H9 (cell line): ENCODE measurements at regions not wholly inside any gene's neighbourhood (a gene's known extent, or its start where the extent isn't known, plus 50 kb on each side); places are given as distances from the start of the nearest gene placed in this dataset.

Experiments
- DNase-seq: peaks from one replicate; pipeline ENCODE4 v3.0.0-alpha.2; 2017
- H2AFZ ChIP-seq: one replicate; pipeline ENCODE4 v1.6.1; 2013; ENCODE audit warnings: mild to moderate bottlenecking, low read length, control low read depth, moderate library complexity
- H2AK5ac ChIP-seq: 2 replicates; pipeline ENCODE4 v1.6.1; 2013; ENCODE audit warnings: low read length, control low read depth, mixed read lengths; ENCODE audit not compliant: insufficient read length
- H2BK120ac ChIP-seq: one replicate; pipeline ENCODE4 v1.6.1; 2013; ENCODE audit warnings: low read depth, mild to moderate bottlenecking, low read length, control low read depth, inconsistent platforms; ENCODE audit not compliant: poor library complexity, severe bottlenecking
- H2BK12ac ChIP-seq: 2 replicates; pipeline ENCODE4 v1.6.1; 2013; ENCODE audit warnings: low read length, control low read depth, mixed read lengths, low read depth; ENCODE audit not compliant: insufficient read length
- H2BK15ac ChIP-seq: 2 replicates; pipeline ENCODE4 v1.6.1; 2013; ENCODE audit warnings: low read depth, low read length, control low read depth
- H2BK20ac ChIP-seq: one replicate; pipeline ENCODE4 v1.6.1; 2013; ENCODE audit warnings: low read depth, mild to moderate bottlenecking, low read length, control low read depth, inconsistent platforms; ENCODE audit not compliant: poor library complexity, severe bottlenecking
- H2BK5ac ChIP-seq: 2 replicates; pipeline ENCODE4 v1.6.1; 2013; ENCODE audit warnings: low read length, control low read depth, mixed read lengths; ENCODE audit not compliant: insufficient read length
- H3K14ac ChIP-seq: 2 replicates; pipeline ENCODE4 v1.6.1; 2013; ENCODE audit warnings: low read length, control low read depth; ENCODE audit not compliant: insufficient read depth
- H3K18ac ChIP-seq: 2 replicates; pipeline ENCODE4 v1.6.1; 2013; ENCODE audit warnings: low read depth, mild to moderate bottlenecking, mixed read lengths, low read length, control low read depth; ENCODE audit not compliant: insufficient read length
- H3K23ac ChIP-seq: 2 replicates; pipeline ENCODE4 v1.6.1; 2013; ENCODE audit warnings: low read length, control low read depth, mixed read lengths, low read depth; ENCODE audit not compliant: insufficient read length
- H3K23me2 ChIP-seq: 2 replicates; pipeline ENCODE4 v1.6.1; 2013; ENCODE audit warnings: low read depth, mild to moderate bottlenecking, mixed read lengths, low read length, control low read depth; ENCODE audit not compliant: insufficient read length, poor library complexity, severe bottlenecking
- H3K27ac ChIP-seq: 2 replicates; pipeline ENCODE4 v1.5.1; 2013; ENCODE audit warnings: low read length, control low read depth, mixed read lengths, low read depth; ENCODE audit not compliant: insufficient read length
- H3K27me3 ChIP-seq: 2 replicates; pipeline ENCODE4 v1.6.1; 2013; ENCODE audit warnings: low read length, control low read depth, inconsistent platforms; ENCODE audit not compliant: insufficient read depth
- H3K4ac ChIP-seq: 2 replicates; pipeline ENCODE4 v1.6.1; 2013; ENCODE audit warnings: low read depth, mild to moderate bottlenecking, control low read depth, inconsistent platforms, low read length, moderate library complexity
- H3K4me1 ChIP-seq: 2 replicates; pipeline ENCODE4 v1.6.1; 2013; ENCODE audit warnings: low read length, control low read depth, inconsistent platforms; ENCODE audit not compliant: insufficient read depth
- H3K4me2 ChIP-seq: 2 replicates; pipeline ENCODE4 v1.6.1; 2013; ENCODE audit warnings: low read length, control low read depth, mixed read lengths; ENCODE audit not compliant: insufficient read length, insufficient read depth
- H3K56ac ChIP-seq: 2 replicates; pipeline ENCODE4 v1.6.1; 2013; ENCODE audit warnings: low read depth, mild to moderate bottlenecking, mixed read lengths, low read length, control low read depth; ENCODE audit not compliant: insufficient read length
- H3K79me1 ChIP-seq: 2 replicates; pipeline ENCODE4 v1.6.1; 2013; ENCODE audit warnings: low read depth, mild to moderate bottlenecking, moderate library complexity, low read length, control low read depth, inconsistent platforms; ENCODE audit not compliant: insufficient read depth, poor library complexity, severe bottlenecking
- H3K79me2 ChIP-seq: 2 replicates; pipeline ENCODE4 v1.6.1; 2013; ENCODE audit warnings: low read length, control low read depth, inconsistent platforms; ENCODE audit not compliant: insufficient read depth
- H3K9ac ChIP-seq: 2 replicates; pipeline ENCODE4 v1.6.1; 2013; ENCODE audit warnings: low read length, control low read depth, mixed read lengths; ENCODE audit not compliant: insufficient read length; ENCODE audit errors: extremely low read depth
- H3K9me3 ChIP-seq: one replicate; pipeline ENCODE4 v1.6.1; 2013; ENCODE audit warnings: low read depth, low read length, inconsistent platforms; ENCODE audit not compliant: control insufficient read depth
- H3T11ph ChIP-seq: one replicate; pipeline ENCODE4 v1.6.1; 2013; ENCODE audit warnings: mild to moderate bottlenecking, low read length, control low read depth, inconsistent platforms
- H4K20me1 ChIP-seq: one replicate; pipeline ENCODE4 v1.6.1; 2013; ENCODE audit not compliant: control insufficient read depth, insufficient read length, insufficient read depth
- H4K5ac ChIP-seq: 2 replicates; pipeline ENCODE4 v1.6.1; 2013; ENCODE audit warnings: low read depth, mild to moderate bottlenecking, mixed read lengths, low read length, control low read depth; ENCODE audit not compliant: insufficient read length
- H4K8ac ChIP-seq: replicated peaks from 2 replicates; pipeline ENCODE4 v1.6.1; 2013; ENCODE audit warnings: low read length, control low read depth, mixed read lengths, low read depth; ENCODE audit not compliant: insufficient read length
- H4K91ac ChIP-seq: 2 replicates; pipeline ENCODE4 v1.6.1; 2013; ENCODE audit warnings: low read depth, mild to moderate bottlenecking, moderate library complexity, mixed read lengths, low read length, control low read depth; ENCODE audit not compliant: insufficient read length
- H3K27ac Mint-ChIP-seq, 3 experiments: 2 replicates in 2 of 3; 3 replicates in 1 of 3; pipeline ENCODE4 v1.8.0; 2020 to 2021; ENCODE audit warnings: mixed read lengths in 3 of 3, mild to moderate bottlenecking in 1 of 3, moderate library complexity in 1 of 3
- H3K27me3 Mint-ChIP-seq: 2 replicates; pipeline ENCODE4 v1.8.0; 2021; ENCODE audit warnings: low read depth, mild to moderate bottlenecking, moderate library complexity, mixed read lengths
- H3K36me3 Mint-ChIP-seq, 3 experiments: 2 replicates in 2 of 3; 3 replicates in 1 of 3; pipeline ENCODE4 v1.8.0; 2020 to 2021; ENCODE audit warnings: low read depth in 3 of 3, mixed read lengths in 3 of 3; ENCODE audit not compliant: insufficient read depth in 1 of 3
- H3K4me1 Mint-ChIP-seq, 2 experiments: 2 replicates each; pipeline ENCODE4 v1.8.0; 2020; ENCODE audit warnings: mixed read lengths in 2 of 2
- H3K4me3 Mint-ChIP-seq, 2 experiments: 2 replicates in 1 of 2; 3 replicates in 1 of 2; pipeline ENCODE4 v1.8.0; 2020 to 2021; ENCODE audit warnings: mild to moderate bottlenecking in 2 of 2, mixed read lengths in 2 of 2, moderate library complexity in 1 of 2
- H3K9me3 Mint-ChIP-seq, 2 experiments: 2 replicates in 1 of 2; 3 replicates in 1 of 2; pipeline ENCODE4 v1.8.0; 2020; ENCODE audit warnings: mild to moderate bottlenecking in 2 of 2, mixed read lengths in 2 of 2, moderate library complexity in 1 of 2
- CTCF ChIP-seq: fragments of 200-600 bp; sonication (generic); conservative IDR thresholded peaks from 3 replicates; pipeline ENCODE4 v1.8.0; 2021; ENCODE audit warnings: antibody characterized with exemption, mild to moderate bottlenecking
- WGBS: extraction: QIAGEN DNeasy Blood & Tissue Kit; methylation state at CpG from one replicate; pipeline ENCODE4 v1.1.7; 2013; ENCODE audit warnings: missing lambda C conversion rate, low lambda C conversion rate, mixed read lengths; ENCODE audit not compliant: insufficient read length; ENCODE audit errors: extremely low coverage; 5-methylcytosine and 5-hydroxymethylcytosine counted together

GRCh38 chr16:31694461-31694860 lies 166.8 kb downstream of the AHSP start:
- H3K36me3 Mint-ChIP-seq, result no peaks in the 10 kb centered on the region
- H3K4me1 ChIP-seq, result no peaks in the 10 kb centered on the region
- no peaks in the 10 kb centered on the region for H4K20me1 ChIP-seq

More at GRCh38 chr16:31694461-31694860, 166.8 kb downstream of the AHSP start:
- H3K27ac ChIP-seq, result no peak overlapping the region
- H2BK12ac ChIP-seq, result no peak overlapping the region
- H3K4me1 Mint-ChIP-seq, result no peaks in the 10 kb centered on the region
- no peak overlapping the region for H2BK120ac ChIP-seq
- no peak overlapping the region for H3K4me3 Mint-ChIP-seq
- H3K79me2 ChIP-seq, result no peaks in the 10 kb centered on the region
- H3K9ac ChIP-seq, result no peak overlapping the region
- H4K91ac ChIP-seq, result no peak overlapping the region
- H3T11ph ChIP-seq, result no peak overlapping the region
- H2BK5ac ChIP-seq, result no peak overlapping the region
- TF ChIP-seq CTCF, result no peak
- H2BK15ac ChIP-seq, result no peak overlapping the region
- peaks cover 19 to 21% of the 10 kb centered on the region in 2 experiments for H3K9me3 Mint-ChIP-seq
- H3K18ac ChIP-seq, result no peak overlapping the region
- no peak overlapping the region for H2AK5ac ChIP-seq
- no peak overlapping the region for H3K27ac Mint-ChIP-seq
- H3K14ac ChIP-seq, result no peak overlapping the region
- H2AFZ ChIP-seq, result no peak overlapping the region
- H3K4ac ChIP-seq, result no peak overlapping the region
- peaks cover 11% of the 10 kb centered on the region for H3K27me3 Mint-ChIP-seq
- no peak overlapping the region for H4K8ac ChIP-seq
- no peaks in the 10 kb centered on the region for H3K79me1 ChIP-seq
- no peak overlapping the region for H3K56ac ChIP-seq
- no peaks in the 10 kb centered on the region for H3K9me3 ChIP-seq
- no peak overlapping the region for H3K23ac ChIP-seq
- H3K27me3 ChIP-seq, result no peaks in the 10 kb centered on the region
- H2BK20ac ChIP-seq, result no peak overlapping the region
- H4K5ac ChIP-seq, result no peak overlapping the region
- H3K23me2 ChIP-seq, result no peaks in the 10 kb centered on the region
- no peak overlapping the region for H3K4me2 ChIP-seq
- no peak for DNase-seq
- no CpG with 5 or more reads among the region's 2 CpGs for WGBS
